Sigmoid colon (tissue), 6 donors: ENCODE measurements at regions not wholly inside any gene's neighbourhood (a gene's known extent, or its start where the extent isn't known, plus 50 kb on each side); places are given as distances from the start of the nearest gene placed in this dataset.

Experiments
- DNase-seq: peaks from one replicate; pipeline ENCODE4 v3.0.0-alpha.2; 2019
- H3K27ac ChIP-seq, 4 donors: fragments of 200-600 bp; sonication (generic); one replicate each; pipeline ENCODE4 v1.5.1; 2016 to 2019; ENCODE audit warnings: mild to moderate bottlenecking in 1 of 4
- H3K27me3 ChIP-seq, 3 donors: fragments of 200-600 bp; sonication (generic); one replicate each; pipeline ENCODE4 v1.5.1; 2019; ENCODE audit warnings: mild to moderate bottlenecking in 1 of 3
- H3K36me3 ChIP-seq, 4 donors: fragments of 200-600 bp; sonication (generic); one replicate each; pipeline ENCODE4 v1.5.1; 2016 to 2019
- H3K4me1 ChIP-seq, 4 donors: fragments of 200-600 bp; sonication (generic); one replicate each; pipeline ENCODE4 v1.5.1; 2017 to 2019
- H3K4me3 ChIP-seq, 4 donors: fragments of 200-600 bp; sonication (generic); one replicate each; pipeline ENCODE4 v1.5.1; 2017 to 2019; ENCODE audit warnings: mild to moderate bottlenecking in 2 of 4, moderate library complexity in 1 of 4
- H3K9me3 ChIP-seq, 4 donors: fragments of 200-600 bp in 3 of 4; sonication (generic) in 3 of 4; one replicate each; pipeline versions ENCODE4 v1.5.1 to v1.6.1; 2013 to 2019
- EP300 ChIP-seq, 4 donors: sonication (generic); formaldehyde crosslinking; IDR thresholded peaks; one replicate each; pipeline ENCODE4 v1.6.1; 2017; ENCODE audit warnings: antibody characterized with exemption in 4 of 4
- POLR2A ChIP-seq, 2 donors: fragments of 450-650 bp; IDR thresholded peaks; one replicate each; pipeline ENCODE4 v1.6.1; 2016; ENCODE audit warnings: antibody characterized with exemption in 2 of 2, mild to moderate bottlenecking in 2 of 2, moderate library complexity in 2 of 2
- POLR2AphosphoS5 ChIP-seq, 4 donors: sonication (generic); formaldehyde crosslinking; IDR thresholded peaks; one replicate each; pipeline ENCODE4 v1.6.1; 2017; ENCODE audit warnings: antibody characterized with exemption in 4 of 4
- WGBS, 2 donors: extraction: QIAGEN DNeasy Blood & Tissue Kit; methylation state at CpG; one replicate each; pipeline ENCODE4 v1.1.7; 2013; 5-methylcytosine and 5-hydroxymethylcytosine counted together
- intact Hi-C: fragments of 100-400 bp; cut with DNase I; formaldehyde crosslinking; loops from one replicate; pipeline ENCODE4 v1.15.1; 2023
- TF ChIP-seq, protein P1 (sequence below), 4 experiments: fragments of 450-650 bp in 3 of 4; fragments of 200-600 bp in 1 of 4; IDR thresholded peaks; one replicate each; pipeline ENCODE4 v1.5.1; 2016 to 2019; ENCODE audit warnings: antibody characterized with exemption in 4 of 4, mild to moderate bottlenecking in 3 of 4, moderate library complexity in 2 of 4
- donor health status: healthy with polysubstance abuse.
- donor health status: healthy.

DNA sequence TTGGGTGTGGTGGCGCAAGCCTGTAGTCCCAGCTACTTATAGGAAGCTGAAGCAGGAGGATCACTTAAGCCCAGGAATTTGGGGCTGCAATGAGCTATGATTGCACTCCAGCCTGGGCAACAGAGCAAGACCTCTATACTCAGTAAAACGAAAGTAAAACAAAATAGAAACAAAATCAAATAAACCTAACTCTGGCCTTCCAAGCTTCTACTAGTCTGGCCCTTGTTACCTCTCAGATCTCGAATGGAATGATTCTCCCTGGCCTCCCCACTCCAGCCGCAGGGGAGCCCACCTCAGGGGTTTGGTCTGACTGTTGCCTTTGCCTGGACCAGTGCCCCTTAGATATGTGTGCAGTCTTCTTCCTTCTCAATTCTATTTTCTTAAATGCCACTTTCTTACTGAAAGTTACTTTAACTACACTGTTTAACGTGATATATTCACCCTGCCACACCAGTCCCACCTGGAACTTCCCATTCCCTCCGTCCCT, 160.0 kb upstream of the GCFC2 start:
- Histone ChIP-seq H3K27me3 (no peaks in the 10 kb centered on the region), H3K27ac (no peak overlapping the region), H3K4me1 (no peaks in the 10 kb centered on the region), H3K4me3 (no peak overlapping the region), H3K9me3 (no peaks in the 10 kb centered on the region), H3K36me3 (no peaks in the 10 kb centered on the region)
- DNase-seq, result no peak
- 60 to 70% methylated on average over 6 of the region's 6 CpGs for WGBS, 2 donors
- intact Hi-C loops, result no loop called here
- TF ChIP-seq, protein P1, sequence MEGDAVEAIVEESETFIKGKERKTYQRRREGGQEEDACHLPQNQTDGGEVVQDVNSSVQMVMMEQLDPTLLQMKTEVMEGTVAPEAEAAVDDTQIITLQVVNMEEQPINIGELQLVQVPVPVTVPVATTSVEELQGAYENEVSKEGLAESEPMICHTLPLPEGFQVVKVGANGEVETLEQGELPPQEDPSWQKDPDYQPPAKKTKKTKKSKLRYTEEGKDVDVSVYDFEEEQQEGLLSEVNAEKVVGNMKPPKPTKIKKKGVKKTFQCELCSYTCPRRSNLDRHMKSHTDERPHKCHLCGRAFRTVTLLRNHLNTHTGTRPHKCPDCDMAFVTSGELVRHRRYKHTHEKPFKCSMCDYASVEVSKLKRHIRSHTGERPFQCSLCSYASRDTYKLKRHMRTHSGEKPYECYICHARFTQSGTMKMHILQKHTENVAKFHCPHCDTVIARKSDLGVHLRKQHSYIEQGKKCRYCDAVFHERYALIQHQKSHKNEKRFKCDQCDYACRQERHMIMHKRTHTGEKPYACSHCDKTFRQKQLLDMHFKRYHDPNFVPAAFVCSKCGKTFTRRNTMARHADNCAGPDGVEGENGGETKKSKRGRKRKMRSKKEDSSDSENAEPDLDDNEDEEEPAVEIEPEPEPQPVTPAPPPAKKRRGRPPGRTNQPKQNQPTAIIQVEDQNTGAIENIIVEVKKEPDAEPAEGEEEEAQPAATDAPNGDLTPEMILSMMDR (IDR thresholded peaks at IDR 0.05), result no peak
- TF ChIP-seq POLR2A (IDR thresholded peaks at IDR 0.05) (no peak), EP300 (IDR thresholded peaks at IDR 0.05) (no peak), POLR2AphosphoS5 (IDR thresholded peaks at IDR 0.05) (no peak)

DNA sequence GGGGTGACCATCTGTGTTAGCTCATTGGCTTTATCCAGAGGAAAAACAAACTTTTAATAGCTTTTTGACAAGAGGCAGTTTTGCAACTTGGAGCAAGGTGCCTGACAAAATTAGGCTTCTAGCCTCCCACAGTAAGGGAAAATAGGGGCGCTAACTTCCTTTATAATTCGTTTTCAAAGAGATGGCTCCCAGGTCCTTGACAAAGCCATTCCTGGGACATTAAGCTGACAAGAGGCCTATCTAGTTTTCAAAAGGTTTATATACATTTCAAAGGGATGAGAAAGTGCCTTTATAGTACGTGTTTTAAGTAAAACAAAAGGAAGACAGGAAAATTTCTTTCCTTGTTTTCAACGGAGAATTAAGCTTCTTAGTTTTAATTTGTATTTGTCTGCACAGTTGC, 159.4 kb upstream of the GCFC2 start:
- Histone ChIP-seq H3K36me3 (no peaks in the 10 kb centered on the region), H3K4me3 (no peak overlapping the region), H3K27me3 (no peaks in the 10 kb centered on the region), H3K27ac (no peak overlapping the region), H3K9me3 (no peaks in the 10 kb centered on the region), H3K4me1 (no peaks in the 10 kb centered on the region)
- intact Hi-C loops, result no loop called here
- DNase-seq, result no peak
- TF ChIP-seq POLR2A (IDR thresholded peaks at IDR 0.05) (no peak), EP300 (IDR thresholded peaks at IDR 0.05) (no peak), POLR2AphosphoS5 (IDR thresholded peaks at IDR 0.05) (no peak)
- TF ChIP-seq, protein P1 (IDR thresholded peaks at IDR 0.05), result no peak
- WGBS, 2 donors, result 42 to 54% methylated on average over 4 of the region's 4 CpGs

DNA sequence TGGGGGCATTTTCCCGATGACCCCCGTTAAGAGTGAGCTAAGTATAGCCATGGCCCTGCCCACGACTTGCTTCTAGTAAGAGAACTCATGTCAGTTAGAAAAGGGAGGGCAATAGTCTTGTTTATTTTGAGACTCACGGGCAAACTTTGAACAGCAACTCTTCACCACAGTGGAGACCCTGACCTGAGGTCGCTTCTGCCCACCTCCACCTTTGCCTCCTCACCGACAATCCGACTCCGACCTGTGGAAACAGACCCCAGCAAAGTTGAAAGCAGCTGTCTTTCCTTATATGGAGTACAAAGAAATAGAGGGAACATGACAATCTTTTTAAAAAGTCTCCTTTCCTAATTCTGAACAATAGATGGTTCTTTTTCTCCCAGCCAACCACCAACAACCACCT, 155.0 kb upstream of the GCFC2 start:
- no peaks in the 10 kb centered on the region for H3K36me3 ChIP-seq

DNA sequence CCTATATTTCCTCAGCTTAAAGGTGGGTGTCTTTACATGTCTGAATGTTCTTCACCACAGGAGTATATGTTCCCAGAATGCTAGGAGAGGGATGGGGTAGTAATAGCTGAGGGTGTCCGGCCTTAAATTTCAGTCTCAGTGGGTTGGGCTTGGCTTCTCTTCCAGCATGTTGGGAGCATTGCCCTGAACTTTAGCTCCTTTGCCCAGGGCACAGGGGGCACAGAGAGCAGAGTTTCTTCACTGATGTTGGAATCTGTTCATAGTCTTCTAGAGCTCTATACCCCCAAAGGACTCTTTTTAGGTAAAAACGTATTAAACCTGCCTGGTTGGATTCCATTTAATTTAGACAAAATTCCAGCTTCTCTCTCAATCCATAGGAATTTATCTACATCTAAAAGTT, 154.4 kb upstream of the GCFC2 start:
- H3K27me3 ChIP-seq, result no peaks in the 10 kb centered on the region
- no peaks in the 10 kb centered on the region for H3K9me3 ChIP-seq
- 83 to 91% methylated on average over 2 of the region's 2 CpGs for WGBS, 2 donors
- no peak for TF ChIP-seq POLR2AphosphoS5 (IDR thresholded peaks at IDR 0.05)
- TF ChIP-seq EP300 (IDR thresholded peaks at IDR 0.05), result no peak
- TF ChIP-seq POLR2A (IDR thresholded peaks at IDR 0.05), result no peak
- TF ChIP-seq, protein P1 (IDR thresholded peaks at IDR 0.05), result no peak
- H3K27ac ChIP-seq, result no peak overlapping the region
- no peaks in the 10 kb centered on the region for H3K4me1 ChIP-seq
- intact Hi-C loops, result no loop called here
- no peak overlapping the region for H3K4me3 ChIP-seq
- no peaks in the 10 kb centered on the region for H3K36me3 ChIP-seq
- no peak for DNase-seq

More for the DNA sequence above, 155.0 kb upstream of the GCFC2 start:
- intact Hi-C loops, result no loop called here
- DNase-seq, result no peak
- TF ChIP-seq POLR2AphosphoS5 (IDR thresholded peaks at IDR 0.05) (no peak), POLR2A (IDR thresholded peaks at IDR 0.05) (no peak), EP300 (IDR thresholded peaks at IDR 0.05) (no peak)
- TF ChIP-seq, protein P1 (IDR thresholded peaks at IDR 0.05), result no peak
- 53 to 71% methylated on average over 8 of the region's 8 CpGs for WGBS, 2 donors
- Histone ChIP-seq H3K9me3 (no peaks in the 10 kb centered on the region), H3K4me1 (no peaks in the 10 kb centered on the region), H3K27ac (no peak overlapping the region), H3K27me3 (no peaks in the 10 kb centered on the region), H3K4me3 (no peak overlapping the region)

DNA sequence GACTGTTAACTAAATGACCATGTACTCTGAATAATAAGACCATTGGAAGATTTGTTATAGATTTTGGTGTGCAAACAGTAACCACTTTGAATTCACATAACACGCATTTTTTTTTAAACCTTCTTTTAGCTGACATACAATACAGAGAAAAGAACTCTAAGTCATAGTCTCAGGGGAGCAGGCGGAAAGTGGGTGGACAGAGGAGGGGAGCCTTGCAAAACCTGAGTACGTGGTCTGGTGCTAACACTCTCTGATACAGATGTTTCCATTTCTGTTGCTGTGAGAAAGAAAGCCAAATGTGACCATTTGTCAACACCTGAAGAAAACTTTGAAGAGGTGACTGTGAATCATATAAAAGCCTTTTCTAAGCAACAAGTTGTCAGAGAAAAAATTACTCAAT, 151.8 kb upstream of the GCFC2 start:
- Histone ChIP-seq H3K27ac (no peak overlapping the region), H3K4me1 (no peaks in the 10 kb centered on the region), H3K9me3 (no peaks in the 10 kb centered on the region), H3K27me3 (no peaks in the 10 kb centered on the region), H3K36me3 (no peaks in the 10 kb centered on the region), H3K4me3 (no peak overlapping the region)
- WGBS, 2 donors, result 78 to 84% methylated on average over 3 of the region's 3 CpGs
- no peak for DNase-seq
- intact Hi-C loops, result no loop called here
- TF ChIP-seq, protein P1 (IDR thresholded peaks at IDR 0.05), result no peak
- TF ChIP-seq POLR2AphosphoS5 (IDR thresholded peaks at IDR 0.05) (no peak), EP300 (IDR thresholded peaks at IDR 0.05) (no peak), POLR2A (IDR thresholded peaks at IDR 0.05) (no peak)
